GM18870 (cell line): ENCODE measurements at regions not wholly inside any gene's neighbourhood (a gene's known extent, or its start where the extent isn't known, plus 50 kb on each side); places are given as distances from the start of the nearest gene placed in this dataset.
A peak's percentile ranks its signal among the peaks of the same experiment; 100 is the strongest.

Experiments used
- ATAC-seq: cut with Tn5 transposase; IDR thresholded peaks from one replicate; pipeline ENCODE4 v1.9.1; 2021; ENCODE audit warnings: moderate library complexity; ENCODE audit not compliant: unreplicated experiment

- ATAC-seq, result no peak
Measured at GRCh38 chr4:35252866-35253265, 991.4 kb downstream of the ARAP2 start.

GRCh38 chr4:35253331-35253730 lies 991.0 kb downstream of the ARAP2 start:
- ATAC-seq, result no peak

GRCh38 chr4:35286434-35286833 lies 957.9 kb downstream of the ARAP2 start:
- ATAC-seq, result no peak

- ATAC-seq, result no peak
Measured at GRCh38 chr4:35300996-35301774, 943.1 kb downstream of the ARAP2 start.

- no peak for ATAC-seq
Measured at GRCh38 chr4:35315419-35315818, 928.9 kb downstream of the ARAP2 start.

- ATAC-seq, result peak; percentile 47
Measured at GRCh38 chr4:35325908-35326453, 918.3 kb downstream of the ARAP2 start.

GRCh38 chr4:35342833-35343232 lies 901.5 kb downstream of the ARAP2 start:
- ATAC-seq, result no peak

GRCh38 chr4:35347276-35347675 lies 897.0 kb downstream of the ARAP2 start:
- ATAC-seq, result no peak

- no peak for ATAC-seq
Measured at GRCh38 chr4:35358001-35358584, 886.2 kb downstream of the ARAP2 start.

GRCh38 chr4:35364321-35364870 lies 879.9 kb downstream of the ARAP2 start:
- ATAC-seq, result no peak

- ATAC-seq, result no peak
Measured at GRCh38 chr4:35365186-35365585, 879.1 kb downstream of the ARAP2 start.

GRCh38 chr4:35399912-35400311 lies 844.4 kb downstream of the ARAP2 start:
- no peak for ATAC-seq

GRCh38 chr4:35423104-35423503 lies 821.2 kb downstream of the ARAP2 start:
- no peak for ATAC-seq

GRCh38 chr4:35447474-35447873 lies 796.8 kb downstream of the ARAP2 start:
- ATAC-seq, result no peak

GRCh38 chr4:35459045-35459444 lies 785.3 kb downstream of the ARAP2 start:
- no peak for ATAC-seq

- no peak for ATAC-seq
Measured at GRCh38 chr4:35461931-35462659, 782.2 kb downstream of the ARAP2 start.

- ATAC-seq, result no peak
Measured at GRCh38 chr4:35463251-35463952, 780.9 kb downstream of the ARAP2 start.

GRCh38 chr4:35464964-35465528 lies 779.3 kb downstream of the ARAP2 start:
- no peak for ATAC-seq

- ATAC-seq, result no peak
Measured at GRCh38 chr4:35491093-35491492, 753.2 kb downstream of the ARAP2 start.

GRCh38 chr4:35493977-35494376 lies 750.3 kb downstream of the ARAP2 start:
- no peak for ATAC-seq
